WTC11 (cell line): ENCODE measurements at regions not wholly inside any gene's neighbourhood (a gene's known extent, or its start where the extent isn't known, plus 50 kb on each side); places are given as distances from the start of the nearest gene placed in this dataset.

ENCODE experiments used
- ATAC-seq: fragments of 200-7000 bp; cut with Tn5 transposase; 2 replicates; pipeline ENCODE4 v1.10.0; 2021; ENCODE audit warnings: mild to moderate bottlenecking, moderate library complexity
- CTCF ChIA-PET: fragments of 300-600 bp; sonication (Branson Sonifier 250); formaldehyde crosslinking; loops from one replicate; lab custom pipeline; 2021; ENCODE audit warnings: antibody characterized with exemption; lab: Charles Lee
- POLR2A ChIA-PET: fragments of 350-600 bp; sonication (Branson Sonifier 250); formaldehyde crosslinking; loops from one replicate; lab custom pipeline; 2021; ENCODE audit warnings: antibody characterized with exemption; lab: Charles Lee
- DNase-seq: peaks from one replicate; pipeline ENCODE4 v3.0.0; 2021; ENCODE audit warnings: low spot score
- H3K27ac Mint-ChIP-seq: 2 replicates; pipeline ENCODE4 v1.8.0; 2021; ENCODE audit warnings: mixed read lengths
- H3K27me3 Mint-ChIP-seq: 2 replicates; pipeline ENCODE4 v1.8.0; 2021; ENCODE audit warnings: low read depth, mild to moderate bottlenecking, moderate library complexity, mixed read lengths
- H3K36me3 Mint-ChIP-seq: 2 replicates; pipeline ENCODE4 v1.8.0; 2021; ENCODE audit warnings: mixed read lengths
- H3K4me1 Mint-ChIP-seq: 2 replicates; pipeline ENCODE4 v1.8.0; 2022; ENCODE audit warnings: mixed read lengths
- H3K4me3 Mint-ChIP-seq: 2 replicates; pipeline ENCODE4 v1.8.0; 2021; ENCODE audit warnings: mild to moderate bottlenecking, moderate library complexity, mixed read lengths
- H3K9me3 Mint-ChIP-seq: 2 replicates; pipeline ENCODE4 v1.8.0; 2021; ENCODE audit warnings: mixed read lengths
- ARID4B ChIP-seq: sonication (generic); formaldehyde crosslinking; IDR thresholded peaks from 2 replicates; pipeline ENCODE4 v1.8.0; 2023; ENCODE audit warnings: missing genetic modification reagents, mild to moderate bottlenecking, borderline replicate concordance
- ATF3 ChIP-seq: sonication (generic); formaldehyde crosslinking; conservative IDR thresholded peaks from 2 replicates; pipeline ENCODE4 v1.8.1; 2022; ENCODE audit warnings: mild to moderate bottlenecking, missing genetic modification reagents
- CBFB ChIP-seq: sonication (generic); formaldehyde crosslinking; IDR thresholded peaks from 2 replicates; pipeline ENCODE4 v1.8.1; 2022; ENCODE audit warnings: mild to moderate bottlenecking, low read depth, missing genetic modification reagents
- FOXK1 ChIP-seq: sonication (generic); formaldehyde crosslinking; IDR thresholded peaks from 2 replicates; pipeline ENCODE4 v1.8.0; 2022; ENCODE audit warnings: mild to moderate bottlenecking, moderate library complexity, missing genetic modification reagents
- GABPB1 ChIP-seq: sonication (generic); formaldehyde crosslinking; IDR thresholded peaks from 2 replicates; pipeline ENCODE4 v1.8.1; 2023; ENCODE audit warnings: mild to moderate bottlenecking, missing genetic modification reagents
- GRHL2 ChIP-seq: fragments of 250-450 bp; sonication (Bioruptor Pico); IDR thresholded peaks from 2 replicates; pipeline ENCODE4 v1.8.0; 2022; ENCODE audit warnings: mild to moderate bottlenecking, moderate library complexity; ENCODE audit not compliant: insufficient replicate concordance, severe bottlenecking
- MYBL2 ChIP-seq: sonication (generic); formaldehyde crosslinking; IDR thresholded peaks from 2 replicates; pipeline ENCODE4 v1.8.1; 2023; ENCODE audit warnings: mild to moderate bottlenecking, moderate library complexity, missing genetic modification reagents
- NR2C2 ChIP-seq: sonication (generic); formaldehyde crosslinking; IDR thresholded peaks from 2 replicates; pipeline ENCODE4 v1.8.0; 2022; ENCODE audit warnings: mild to moderate bottlenecking, missing genetic modification reagents
- PREB ChIP-seq: sonication (generic); formaldehyde crosslinking; IDR thresholded peaks from 2 replicates; pipeline ENCODE4 v1.8.1; 2022; ENCODE audit warnings: mild to moderate bottlenecking, missing genetic modification reagents, moderate library complexity, borderline replicate concordance
- RELA ChIP-seq: sonication (generic); formaldehyde crosslinking; IDR thresholded peaks from 2 replicates; pipeline ENCODE4 v1.8.1; 2022; ENCODE audit warnings: missing genetic modification reagents, mild to moderate bottlenecking, borderline replicate concordance
- RORB ChIP-seq: fragments of 250-450 bp; sonication (Bioruptor Pico); IDR thresholded peaks from 2 replicates; pipeline ENCODE4 v1.9.0; 2021; ENCODE audit warnings: mild to moderate bottlenecking
- TEAD1 ChIP-seq: sonication (generic); formaldehyde crosslinking; IDR thresholded peaks from 2 replicates; pipeline ENCODE4 v1.8.0; 2022; ENCODE audit warnings: mild to moderate bottlenecking, missing genetic modification reagents
- ZBTB21 ChIP-seq: sonication (generic); formaldehyde crosslinking; IDR thresholded peaks from 2 replicates; pipeline ENCODE4 v1.8.1; 2023; ENCODE audit warnings: mild to moderate bottlenecking, missing genetic modification reagents, borderline replicate concordance
- ZNF219 ChIP-seq: sonication (generic); formaldehyde crosslinking; IDR thresholded peaks from 2 replicates; pipeline ENCODE4 v1.8.0; 2023; ENCODE audit warnings: missing genetic modification reagents, mild to moderate bottlenecking, borderline replicate concordance
- ZNF317 ChIP-seq: sonication (generic); formaldehyde crosslinking; IDR thresholded peaks from 2 replicates; pipeline ENCODE4 v1.8.1; 2023; ENCODE audit warnings: low read depth, mild to moderate bottlenecking, moderate library complexity, missing genetic modification reagents, borderline replicate concordance
- ZNF396 ChIP-seq: fragments of 250-450 bp; sonication (Bioruptor Pico); IDR thresholded peaks from 2 replicates; pipeline ENCODE4 v1.8.0; 2021; ENCODE audit warnings: mild to moderate bottlenecking, moderate library complexity, borderline replicate concordance
- ZNF416 ChIP-seq: fragments of 250-450 bp; sonication (Bioruptor Pico); IDR thresholded peaks from 2 replicates; pipeline ENCODE4 v1.9.0; 2021; ENCODE audit warnings: mild to moderate bottlenecking, inconsistent platforms
- ZNF425 ChIP-seq: fragments of 250-450 bp; sonication (Bioruptor Pico); conservative IDR thresholded peaks from 2 replicates; pipeline ENCODE4 v1.9.0; 2021; ENCODE audit warnings: mild to moderate bottlenecking
- ZNF671 ChIP-seq: fragments of 250-450 bp; sonication (Bioruptor Pico); IDR thresholded peaks from 2 replicates; pipeline ENCODE4 v1.8.0; 2021; ENCODE audit warnings: mild to moderate bottlenecking
- ZSCAN18 ChIP-seq: fragments of 250-450 bp; sonication (Bioruptor Pico); IDR thresholded peaks from 2 replicates; pipeline ENCODE4 v2.1.2; 2022; ENCODE audit warnings: mild to moderate bottlenecking, moderate library complexity

GRCh38 chr2:57979158-57979557 lies 67.4 kb upstream of the VRK2 start:
- peaks cover 6% of the 10 kb centered on the region for H3K36me3 Mint-ChIP-seq
- H3K9me3 Mint-ChIP-seq, result peaks cover 16% of the 10 kb centered on the region
- no peak overlapping the region; the same call in 1 of the 2 replicates for H3K27ac Mint-ChIP-seq
- ATAC-seq (peak; percentile 51), DNase-seq (no peak)
- TF ChIP-seq RELA (no peak), TEAD1 (CRISPR knock-in tag) (peak; percentile 59; the same call in 1 of the 2 replicates), RORB (CRISPR knock-in tag) (no peak)
- ChIA-PET POLR2A (no interaction called here), CTCF (no interaction called here)
- H3K27me3 Mint-ChIP-seq, result no peaks in the 10 kb centered on the region
- H3K4me1 Mint-ChIP-seq, result peaks cover 13% of the 10 kb centered on the region
- H3K4me3 Mint-ChIP-seq, result no peak overlapping the region

GRCh38 chr2:57981083-57981768 lies 65.4 kb upstream of the VRK2 start:
- no peak for TF ChIP-seq GRHL2 (CRISPR knock-in tag)
- TF ChIP-seq ZBTB21, result no peak
- TF ChIP-seq TEAD1 (CRISPR knock-in tag), result no peak
- TF ChIP-seq ZSCAN18 (CRISPR knock-in tag), result no peak
- no peak for TF ChIP-seq FOXK1 (CRISPR knock-in tag)
- no peak for TF ChIP-seq PREB
- TF ChIP-seq ZNF425, result no peak
- TF ChIP-seq ZNF671 (CRISPR knock-in tag), result no peak
- no peak for TF ChIP-seq GABPB1 (CRISPR knock-in tag)
- no peak for TF ChIP-seq ZNF396 (CRISPR knock-in tag)
- TF ChIP-seq ZNF416, result no peak
- TF ChIP-seq ATF3 (CRISPR knock-in tag), result no peak
- Mint-ChIP-seq H3K27me3 (no peaks in the 10 kb centered on the region), H3K27ac (no peak overlapping the region), H3K9me3 (peaks cover 16% of the 10 kb centered on the region), H3K4me1 (peaks cover 13% of the 10 kb centered on the region), H3K36me3 (peaks cover 6% of the 10 kb centered on the region), H3K4me3 (no peak overlapping the region)
- ChIA-PET POLR2A (interaction anchor here (0.7 kb wide), 1 partner anchor 145 kb away, joined by 3 read pairs; no protein-coding TSS in a partner anchor), CTCF (interaction anchor here (1.4 kb wide), 1 partner anchor 221 kb away, joined by 3 read pairs; no protein-coding TSS in a partner anchor)
- ATAC-seq (no peak), DNase-seq (no peak)

GRCh38 chr2:57987835-57988573 lies 58.6 kb upstream of the VRK2 start:
- no peaks in the 10 kb centered on the region for H3K36me3 Mint-ChIP-seq
- TF ChIP-seq ARID4B (CRISPR knock-in tag) (no peak), ZNF219 (CRISPR knock-in tag) (no peak), ZNF317 (CRISPR knock-in tag) (no peak), ATF3 (CRISPR knock-in tag) (no peak), CBFB (CRISPR knock-in tag) (no peak), NR2C2 (no peak), MYBL2 (no peak)

More at GRCh38 chr2:57987835-57988573, 58.6 kb upstream of the VRK2 start:
- H3K27ac Mint-ChIP-seq, result no peak overlapping the region
- POLR2A ChIA-PET, result no interaction called here
- ATAC-seq (no peak), DNase-seq (no peak)
- no peaks in the 10 kb centered on the region for H3K27me3 Mint-ChIP-seq
- peaks cover 2% of the 10 kb centered on the region for H3K9me3 Mint-ChIP-seq
- H3K4me3 Mint-ChIP-seq, result no peak overlapping the region
- 0 out of 2 replicates have a peak, but pooled peaks cover 2% of the 10 kb centered on the region for H3K4me1 Mint-ChIP-seq
- CTCF ChIA-PET, result no interaction called here
